Activated T-cell treated with anti-CD3 and anti-CD28 coated beads, Interleukin-2, amount 50 U/mL, for 1 hour (primary cell): ENCODE measurements at regions not wholly inside any gene's neighbourhood (a gene's known extent, or its start where the extent isn't known, plus 50 kb on each side); places are given as distances from the start of the nearest gene placed in this dataset.

ENCODE experiments used
- DNase-seq: peaks from one replicate; pipeline ENCODE4 v3.0.0-alpha.2; 2020

- no peak for DNase-seq
Measured at GRCh38 chr2:46239175-46239846, 57.9 kb upstream of the EPAS1 start.

- DNase-seq: peak; percentile 50
Measured at GRCh38 chr2:46239847-46240181, 57.4 kb upstream of the EPAS1 start.

GRCh38 chr2:46241344-46241743, 55.9 kb upstream of the EPAS1 start:
- no peak for DNase-seq

- DNase-seq: no peak
Measured at GRCh38 chr2:46245869-46246268, 51.3 kb upstream of the EPAS1 start.

- no peak for DNase-seq
Measured at GRCh38 chr2:46246790-46247189, 50.4 kb upstream of the EPAS1 start.
